K562 (cell line): ENCODE measurements at regions not wholly inside any gene's neighbourhood (a gene's known extent, or its start where the extent isn't known, plus 50 kb on each side); places are given as distances from the start of the nearest gene placed in this dataset.

ENCODE experiments used
- ATAC-seq: fragments of 200-7000 bp; cut with Tn5 transposase; 3 replicates; pipeline ENCODE4 v1.9.1; 2020; ENCODE audit warnings: moderate library complexity
- BruUV-seq: library from RNA; stranded (reverse); fragments of 400-500 nt; replicated peaks from 2 replicates; lab custom pipeline; 2021; lab: Mats Ljungman, UMichigan
- CTCF ChIA-PET: fragments of 300-600 bp; formaldehyde crosslinking; extraction: SDS; loops from one replicate; lab custom pipeline; 2021; ENCODE audit warnings: low intra/inter-chr PET ratio; lab: Yijun Ruan, JAX
- POLR2A ChIA-PET: fragments of 300-600, 350-650 bp; sonication (Branson Sonifier 250); formaldehyde crosslinking; extraction: SDS; loops from one replicate; lab custom pipeline; 2021; ENCODE audit warnings: antibody characterized with exemption, inconsistent platforms; lab: Yijun Ruan, JAX
- DNase-seq, 4 experiments: peaks; one replicate each; pipeline versions ENCODE4 v3.0.0 to v3.0.0-alpha.2; 2011 to 2018; ENCODE audit warnings: low spot score in 3 of 4, mixed read lengths in 3 of 4; ENCODE audit errors: extremely low read depth in 1 of 4
- FAIRE-seq: peaks from 2 replicates; lab custom pipeline; 2011; peaks lifted over from hg19 to GRCh38; lab: Jason Lieb, UNC
- H2AFZ ChIP-seq: 2 replicates; pipeline ENCODE4 v1.6.0; 2011; ENCODE audit warnings: low read depth, low read length, control low read depth, inconsistent platforms
- H3K27ac ChIP-seq: fragments of 200-600 bp; 3 replicates; pipeline ENCODE4 v1.8.0; 2011; ENCODE audit warnings: low read depth, mild to moderate bottlenecking, control low read depth, inconsistent platforms, low read length, moderate library complexity, mixed read lengths; ENCODE audit errors: extremely low read depth
- H3K27me3 ChIP-seq, 2 experiments: fragments of 300-600 bp in 1 of 2; 2 replicates in 1 of 2; 3 replicates in 1 of 2; pipeline versions ENCODE4 v1.6.0 to v1.8.0; 2011; ENCODE audit warnings: inconsistent platforms in 2 of 2, low read length in 2 of 2, mild to moderate bottlenecking in 1 of 2, mixed read lengths in 1 of 2, moderate library complexity in 1 of 2; ENCODE audit not compliant: control insufficient read depth in 2 of 2, insufficient read depth in 2 of 2
- H3K36me3 ChIP-seq: fragments of 300-600 bp; 3 replicates; pipeline ENCODE4 v1.8.0; 2011; ENCODE audit warnings: mild to moderate bottlenecking, low read length, inconsistent platforms; ENCODE audit not compliant: control insufficient read depth, insufficient read depth
- H3K4me1 ChIP-seq, 2 experiments: fragments of 200-600 bp in 1 of 2; replicated peaks in 1 of 2; 2 replicates in 1 of 2; 3 replicates in 1 of 2; pipeline versions ENCODE4 v1.5.1 to v1.8.0; 2011; ENCODE audit warnings: inconsistent platforms in 2 of 2, low read length in 2 of 2, mild to moderate bottlenecking in 1 of 2, mixed read lengths in 1 of 2, moderate library complexity in 1 of 2; ENCODE audit not compliant: control insufficient read depth in 2 of 2, insufficient read depth in 2 of 2
- H3K4me2 ChIP-seq: 2 replicates; pipeline ENCODE4 v1.6.1; 2011; ENCODE audit warnings: low read length, control low read depth, inconsistent platforms, mixed read lengths; ENCODE audit not compliant: insufficient read depth
- H3K4me3 ChIP-seq: fragments of 200-600 bp; sonication (generic), shearing (Covaris generic); 2 replicates; pipeline ENCODE4 v1.5.1; 2016; ENCODE audit warnings: control low read depth, inconsistent platforms
- H3K79me2 ChIP-seq: fragments of 200-600 bp; 3 replicates; pipeline ENCODE4 v1.8.0; 2011; ENCODE audit warnings: low read length, inconsistent platforms; ENCODE audit not compliant: control insufficient read depth, insufficient read depth
- H3K9ac ChIP-seq, 2 experiments: 2 replicates each; pipeline versions ENCODE4 v1.6.0 to v1.6.1; 2011; ENCODE audit warnings: low read depth in 2 of 2, low read length in 2 of 2, control low read depth in 1 of 2, inconsistent platforms in 1 of 2, mild to moderate bottlenecking in 1 of 2, mixed read lengths in 1 of 2; ENCODE audit not compliant: insufficient read depth in 1 of 2
- H3K9me1 ChIP-seq: one replicate; pipeline ENCODE4 v1.6.0; 2011; ENCODE audit warnings: inconsistent platforms, mild to moderate bottlenecking, low read length, moderate library complexity; ENCODE audit not compliant: control insufficient read depth, insufficient read depth
- H3K9me3 ChIP-seq: replicated peaks from 2 replicates; pipeline ENCODE4 v1.5.1; 2011; ENCODE audit warnings: low read depth, low read length, inconsistent platforms; ENCODE audit not compliant: control insufficient read depth, insufficient read depth
- H4K20me1 ChIP-seq: replicated peaks from 2 replicates; pipeline ENCODE4 v1.6.1; 2011; ENCODE audit warnings: low read length, inconsistent platforms, mixed read lengths; ENCODE audit not compliant: control insufficient read depth, insufficient read depth
- BACH1 ChIP-seq: fragments of 200-800 bp; sonication (Bioruptor generic); IDR thresholded peaks from 2 replicates; pipeline ENCODE4 v1.6.1; 2016; ENCODE audit warnings: missing genetic modification characterization, missing compliant biosample characterization
- KDM4B ChIP-seq, 2 experiments: fragments of 450-650 bp in 1 of 2; sonication (generic) in 1 of 2; IDR thresholded peaks; 2 replicates each; pipeline ENCODE4 v1.6.1; 2016 to 2017; ENCODE audit warnings: borderline replicate concordance in 2 of 2, antibody characterized with exemption in 1 of 2, low read depth in 1 of 2, mild to moderate bottlenecking in 1 of 2
- MTA2 ChIP-seq: fragments of 450-650 bp; IDR thresholded peaks from 2 replicates; pipeline ENCODE4 v1.6.1; 2016; ENCODE audit warnings: low read depth
- SRSF7 ChIP-seq: fragments of 200-400 bp; formaldehyde crosslinking; optimal IDR thresholded peaks from 2 replicates; pipeline ENCODE3; 2017; ENCODE audit warnings: mild to moderate bottlenecking, low read depth, low read length
- TAF7 ChIP-seq: fragments of 450-650 bp; IDR thresholded peaks from 2 replicates; pipeline ENCODE4 v1.6.1; 2016; ENCODE audit warnings: missing genetic modification characterization, missing compliant biosample characterization
- U2AF1 ChIP-seq: fragments of 200-400 bp; formaldehyde crosslinking; optimal IDR thresholded peaks from 2 replicates; pipeline ENCODE3; 2017; ENCODE audit warnings: mild to moderate bottlenecking, low read depth, low read length, moderate library complexity
- WGBS: fragments of 100-300 bp; shearing (Covaris generic); methylation state at CpG from one replicate; pipeline ENCODE4 v1.1.6; 2016; ENCODE audit warnings: low coverage, mixed read lengths; ENCODE audit not compliant: insufficient coverage; ENCODE audit errors: missing lambda C conversion rate; 5-methylcytosine and 5-hydroxymethylcytosine counted together
- in situ Hi-C: fragments of 300-500 bp; cut with MboI; formaldehyde crosslinking; loops from 4 replicates; pipeline ENCODE4 v1.15.0; 2018; ENCODE audit warnings: inconsistent platforms, mixed read lengths
- intact Hi-C: fragments of 100-400 bp; cut with micrococcal nuclease; formaldehyde crosslinking; loops from 2 replicates; pipeline ENCODE4 v1.14.2; 2022
- TF ChIP-seq, protein P1 (sequence below): fragments of 450-650 bp; IDR thresholded peaks from 2 replicates; pipeline ENCODE4 v1.6.1; 2016; ENCODE audit warnings: mild to moderate bottlenecking, moderate library complexity
- TF ChIP-seq, protein P2 (sequence below): fragments of 450-650 bp; formaldehyde crosslinking; IDR thresholded peaks from 2 replicates; pipeline ENCODE4 v1.4.0; 2020; ENCODE audit warnings: mild to moderate bottlenecking, moderate library complexity
- TF ChIP-seq, protein P3 (sequence below): fragments of 250-450 bp; sonication (Bioruptor Pico); IDR thresholded peaks from 2 replicates; pipeline ENCODE4 v1.8.0; 2022; ENCODE audit warnings: moderate library complexity, mild to moderate bottlenecking, inconsistent platforms

DNA sequence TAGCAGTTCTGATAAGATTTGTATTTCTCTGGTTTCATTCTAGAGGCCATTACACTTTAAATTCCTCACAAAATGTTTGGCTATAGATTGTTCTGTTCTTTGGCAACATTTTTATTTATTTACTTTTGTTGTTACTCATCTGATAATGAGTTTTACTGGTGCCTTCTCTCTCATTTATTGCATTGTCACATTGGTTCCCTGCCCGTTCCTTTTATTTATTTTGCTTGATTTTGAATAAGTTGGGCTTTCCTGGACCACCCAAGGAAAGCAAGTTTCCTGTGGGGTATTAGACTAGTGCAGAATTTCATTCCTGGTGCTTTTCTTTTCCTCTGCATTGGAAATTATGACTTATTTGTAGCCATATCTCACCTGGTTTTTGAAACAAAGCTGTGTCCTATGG lies 232.0 kb downstream of the SOCS6 start:
- H3K27ac ChIP-seq = no peak overlapping the region
- DNase-seq (no peak), ATAC-seq (no peak), FAIRE-seq (no peak)
- intact Hi-C loops (no loop called here), in situ Hi-C loops (no loop called here)
- H3K4me1 ChIP-seq = no peaks in the 10 kb centered on the region
- H3K9me3 ChIP-seq = no peaks in the 10 kb centered on the region
- BruUV-seq = no TSS peak
- H3K9me1 ChIP-seq = no peaks in the 10 kb centered on the region
- no peak overlapping the region for H3K4me3 ChIP-seq
- no peaks in the 10 kb centered on the region for H3K79me2 ChIP-seq
- no peaks in the 10 kb centered on the region for H3K36me3 ChIP-seq
- no peak overlapping the region for H3K9ac ChIP-seq
- POLR2A ChIA-PET = no interaction called here
- H2AFZ ChIP-seq = no peak overlapping the region
- H4K20me1 ChIP-seq = no peaks in the 10 kb centered on the region
- WGBS = 0% methylated on average over 1 of the region's 1 CpG
- no peaks in the 10 kb centered on the region for H3K27me3 ChIP-seq
- CTCF ChIA-PET = no interaction called here
- no peak overlapping the region for H3K4me2 ChIP-seq
- TF ChIP-seq, protein P1, sequence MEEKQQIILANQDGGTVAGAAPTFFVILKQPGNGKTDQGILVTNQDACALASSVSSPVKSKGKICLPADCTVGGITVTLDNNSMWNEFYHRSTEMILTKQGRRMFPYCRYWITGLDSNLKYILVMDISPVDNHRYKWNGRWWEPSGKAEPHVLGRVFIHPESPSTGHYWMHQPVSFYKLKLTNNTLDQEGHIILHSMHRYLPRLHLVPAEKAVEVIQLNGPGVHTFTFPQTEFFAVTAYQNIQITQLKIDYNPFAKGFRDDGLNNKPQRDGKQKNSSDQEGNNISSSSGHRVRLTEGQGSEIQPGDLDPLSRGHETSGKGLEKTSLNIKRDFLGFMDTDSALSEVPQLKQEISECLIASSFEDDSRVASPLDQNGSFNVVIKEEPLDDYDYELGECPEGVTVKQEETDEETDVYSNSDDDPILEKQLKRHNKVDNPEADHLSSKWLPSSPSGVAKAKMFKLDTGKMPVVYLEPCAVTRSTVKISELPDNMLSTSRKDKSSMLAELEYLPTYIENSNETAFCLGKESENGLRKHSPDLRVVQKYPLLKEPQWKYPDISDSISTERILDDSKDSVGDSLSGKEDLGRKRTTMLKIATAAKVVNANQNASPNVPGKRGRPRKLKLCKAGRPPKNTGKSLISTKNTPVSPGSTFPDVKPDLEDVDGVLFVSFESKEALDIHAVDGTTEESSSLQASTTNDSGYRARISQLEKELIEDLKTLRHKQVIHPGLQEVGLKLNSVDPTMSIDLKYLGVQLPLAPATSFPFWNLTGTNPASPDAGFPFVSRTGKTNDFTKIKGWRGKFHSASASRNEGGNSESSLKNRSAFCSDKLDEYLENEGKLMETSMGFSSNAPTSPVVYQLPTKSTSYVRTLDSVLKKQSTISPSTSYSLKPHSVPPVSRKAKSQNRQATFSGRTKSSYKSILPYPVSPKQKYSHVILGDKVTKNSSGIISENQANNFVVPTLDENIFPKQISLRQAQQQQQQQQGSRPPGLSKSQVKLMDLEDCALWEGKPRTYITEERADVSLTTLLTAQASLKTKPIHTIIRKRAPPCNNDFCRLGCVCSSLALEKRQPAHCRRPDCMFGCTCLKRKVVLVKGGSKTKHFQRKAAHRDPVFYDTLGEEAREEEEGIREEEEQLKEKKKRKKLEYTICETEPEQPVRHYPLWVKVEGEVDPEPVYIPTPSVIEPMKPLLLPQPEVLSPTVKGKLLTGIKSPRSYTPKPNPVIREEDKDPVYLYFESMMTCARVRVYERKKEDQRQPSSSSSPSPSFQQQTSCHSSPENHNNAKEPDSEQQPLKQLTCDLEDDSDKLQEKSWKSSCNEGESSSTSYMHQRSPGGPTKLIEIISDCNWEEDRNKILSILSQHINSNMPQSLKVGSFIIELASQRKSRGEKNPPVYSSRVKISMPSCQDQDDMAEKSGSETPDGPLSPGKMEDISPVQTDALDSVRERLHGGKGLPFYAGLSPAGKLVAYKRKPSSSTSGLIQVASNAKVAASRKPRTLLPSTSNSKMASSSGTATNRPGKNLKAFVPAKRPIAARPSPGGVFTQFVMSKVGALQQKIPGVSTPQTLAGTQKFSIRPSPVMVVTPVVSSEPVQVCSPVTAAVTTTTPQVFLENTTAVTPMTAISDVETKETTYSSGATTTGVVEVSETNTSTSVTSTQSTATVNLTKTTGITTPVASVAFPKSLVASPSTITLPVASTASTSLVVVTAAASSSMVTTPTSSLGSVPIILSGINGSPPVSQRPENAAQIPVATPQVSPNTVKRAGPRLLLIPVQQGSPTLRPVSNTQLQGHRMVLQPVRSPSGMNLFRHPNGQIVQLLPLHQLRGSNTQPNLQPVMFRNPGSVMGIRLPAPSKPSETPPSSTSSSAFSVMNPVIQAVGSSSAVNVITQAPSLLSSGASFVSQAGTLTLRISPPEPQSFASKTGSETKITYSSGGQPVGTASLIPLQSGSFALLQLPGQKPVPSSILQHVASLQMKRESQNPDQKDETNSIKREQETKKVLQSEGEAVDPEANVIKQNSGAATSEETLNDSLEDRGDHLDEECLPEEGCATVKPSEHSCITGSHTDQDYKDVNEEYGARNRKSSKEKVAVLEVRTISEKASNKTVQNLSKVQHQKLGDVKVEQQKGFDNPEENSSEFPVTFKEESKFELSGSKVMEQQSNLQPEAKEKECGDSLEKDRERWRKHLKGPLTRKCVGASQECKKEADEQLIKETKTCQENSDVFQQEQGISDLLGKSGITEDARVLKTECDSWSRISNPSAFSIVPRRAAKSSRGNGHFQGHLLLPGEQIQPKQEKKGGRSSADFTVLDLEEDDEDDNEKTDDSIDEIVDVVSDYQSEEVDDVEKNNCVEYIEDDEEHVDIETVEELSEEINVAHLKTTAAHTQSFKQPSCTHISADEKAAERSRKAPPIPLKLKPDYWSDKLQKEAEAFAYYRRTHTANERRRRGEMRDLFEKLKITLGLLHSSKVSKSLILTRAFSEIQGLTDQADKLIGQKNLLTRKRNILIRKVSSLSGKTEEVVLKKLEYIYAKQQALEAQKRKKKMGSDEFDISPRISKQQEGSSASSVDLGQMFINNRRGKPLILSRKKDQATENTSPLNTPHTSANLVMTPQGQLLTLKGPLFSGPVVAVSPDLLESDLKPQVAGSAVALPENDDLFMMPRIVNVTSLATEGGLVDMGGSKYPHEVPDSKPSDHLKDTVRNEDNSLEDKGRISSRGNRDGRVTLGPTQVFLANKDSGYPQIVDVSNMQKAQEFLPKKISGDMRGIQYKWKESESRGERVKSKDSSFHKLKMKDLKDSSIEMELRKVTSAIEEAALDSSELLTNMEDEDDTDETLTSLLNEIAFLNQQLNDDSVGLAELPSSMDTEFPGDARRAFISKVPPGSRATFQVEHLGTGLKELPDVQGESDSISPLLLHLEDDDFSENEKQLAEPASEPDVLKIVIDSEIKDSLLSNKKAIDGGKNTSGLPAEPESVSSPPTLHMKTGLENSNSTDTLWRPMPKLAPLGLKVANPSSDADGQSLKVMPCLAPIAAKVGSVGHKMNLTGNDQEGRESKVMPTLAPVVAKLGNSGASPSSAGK = no peak
- TF ChIP-seq SRSF7 (no peak), TAF7 (no peak), MTA2 (no peak), KDM4B (IDR thresholded peaks at IDR 0.05; ENCODE audit: borderline replicate concordance in 2 of 2, low read depth in 1 of 2) (no peak), U2AF1 (no peak), BACH1 (tag) (no peak)
- TF ChIP-seq, protein P2, sequence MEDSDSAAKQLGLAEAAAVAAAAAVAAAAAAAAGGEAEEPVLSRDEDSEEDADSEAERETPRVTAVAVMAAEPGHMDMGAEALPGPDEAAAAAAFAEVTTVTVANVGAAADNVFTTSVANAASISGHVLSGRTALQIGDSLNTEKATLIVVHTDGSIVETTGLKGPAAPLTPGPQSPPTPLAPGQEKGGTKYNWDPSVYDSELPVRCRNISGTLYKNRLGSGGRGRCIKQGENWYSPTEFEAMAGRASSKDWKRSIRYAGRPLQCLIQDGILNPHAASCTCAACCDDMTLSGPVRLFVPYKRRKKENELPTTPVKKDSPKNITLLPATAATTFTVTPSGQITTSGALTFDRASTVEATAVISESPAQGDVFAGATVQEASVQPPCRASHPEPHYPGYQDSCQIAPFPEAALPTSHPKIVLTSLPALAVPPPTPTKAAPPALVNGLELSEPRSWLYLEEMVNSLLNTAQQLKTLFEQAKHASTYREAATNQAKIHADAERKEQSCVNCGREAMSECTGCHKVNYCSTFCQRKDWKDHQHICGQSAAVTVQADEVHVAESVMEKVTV (CRISPR knock-in tag) = no peak
- TF ChIP-seq, protein P3, sequence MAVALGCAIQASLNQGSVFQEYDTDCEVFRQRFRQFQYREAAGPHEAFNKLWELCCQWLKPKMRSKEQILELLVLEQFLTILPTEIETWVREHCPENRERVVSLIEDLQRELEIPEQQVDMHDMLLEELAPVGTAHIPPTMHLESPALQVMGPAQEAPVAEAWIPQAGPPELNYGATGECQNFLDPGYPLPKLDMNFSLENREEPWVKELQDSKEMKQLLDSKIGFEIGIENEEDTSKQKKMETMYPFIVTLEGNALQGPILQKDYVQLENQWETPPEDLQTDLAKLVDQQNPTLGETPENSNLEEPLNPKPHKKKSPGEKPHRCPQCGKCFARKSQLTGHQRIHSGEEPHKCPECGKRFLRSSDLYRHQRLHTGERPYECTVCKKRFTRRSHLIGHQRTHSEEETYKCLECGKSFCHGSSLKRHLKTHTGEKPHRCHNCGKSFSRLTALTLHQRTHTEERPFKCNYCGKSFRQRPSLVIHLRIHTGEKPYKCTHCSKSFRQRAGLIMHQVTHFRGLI (CRISPR knock-in tag) = no peak
